ENCODE measurements at regions not wholly inside any gene's neighbourhood (a gene's known extent, or its start where the extent isn't known, plus 50 kb on each side); places are given as distances from the start of the nearest gene placed in this dataset.

GRCh38 chr6:133699741-133700385 is 189.1 kb upstream of the TCF21 start:
- H3K27ac ChIP-seq = no peak overlapping the region
- TF ChIP-seq CTCF (conservative IDR thresholded peaks at IDR 0.05) = no peak
- TF ChIP-seq ZFX (IDR thresholded peaks at IDR 0.05) = no peak

GRCh38 chr6:133701633-133702331 is 187.1 kb upstream of the TCF21 start:
- TF ChIP-seq ZFX (IDR thresholded peaks at IDR 0.05) = no peak
- H3K27ac ChIP-seq = no peak overlapping the region

GRCh38 chr6:133704371-133704770 is 184.5 kb upstream of the TCF21 start:
- no peak for TF ChIP-seq CTCF (conservative IDR thresholded peaks at IDR 0.05)
- no peak for TF ChIP-seq ZFX (IDR thresholded peaks at IDR 0.05)
- no peak overlapping the region for H3K27ac ChIP-seq

GRCh38 chr6:133705066-133705465 is 183.8 kb upstream of the TCF21 start:
- TF ChIP-seq CTCF (conservative IDR thresholded peaks at IDR 0.05) = no peak
- no peak for TF ChIP-seq ZFX (IDR thresholded peaks at IDR 0.05)
- H3K27ac ChIP-seq = no peak overlapping the region

GRCh38 chr6:133705731-133706130 is 183.2 kb upstream of the TCF21 start:
- TF ChIP-seq CTCF (conservative IDR thresholded peaks at IDR 0.05) (no peak), ZFX (IDR thresholded peaks at IDR 0.05) (no peak)
- no peak overlapping the region for H3K27ac ChIP-seq

GRCh38 chr6:133707456-133707855 is 181.5 kb upstream of the TCF21 start:
- H3K27ac ChIP-seq = no peak overlapping the region
- no peak for TF ChIP-seq CTCF (conservative IDR thresholded peaks at IDR 0.05)
- TF ChIP-seq ZFX (IDR thresholded peaks at IDR 0.05) = no peak

- H3K27ac ChIP-seq = no peak overlapping the region
- TF ChIP-seq CTCF (conservative IDR thresholded peaks at IDR 0.05) (no peak), ZFX (IDR thresholded peaks at IDR 0.05) (no peak)
Observed at GRCh38 chr6:133710826-133711225, 178.1 kb upstream of the TCF21 start.

- H3K27ac ChIP-seq = no peak overlapping the region
- TF ChIP-seq ZFX (IDR thresholded peaks at IDR 0.05) (no peak), CTCF (conservative IDR thresholded peaks at IDR 0.05) (no peak)
Observed at GRCh38 chr6:133715270-133715669, 173.6 kb upstream of the TCF21 start.
